ENCODE measurements at regions not wholly inside any gene's neighbourhood (a gene's known extent, or its start where the extent isn't known, plus 50 kb on each side); places are given as distances from the start of the nearest gene placed in this dataset.

GRCh38 chr21:28865488-28866186, 127.0 kb downstream of the LTN1 start:
- TF ChIP-seq, protein P1, sequence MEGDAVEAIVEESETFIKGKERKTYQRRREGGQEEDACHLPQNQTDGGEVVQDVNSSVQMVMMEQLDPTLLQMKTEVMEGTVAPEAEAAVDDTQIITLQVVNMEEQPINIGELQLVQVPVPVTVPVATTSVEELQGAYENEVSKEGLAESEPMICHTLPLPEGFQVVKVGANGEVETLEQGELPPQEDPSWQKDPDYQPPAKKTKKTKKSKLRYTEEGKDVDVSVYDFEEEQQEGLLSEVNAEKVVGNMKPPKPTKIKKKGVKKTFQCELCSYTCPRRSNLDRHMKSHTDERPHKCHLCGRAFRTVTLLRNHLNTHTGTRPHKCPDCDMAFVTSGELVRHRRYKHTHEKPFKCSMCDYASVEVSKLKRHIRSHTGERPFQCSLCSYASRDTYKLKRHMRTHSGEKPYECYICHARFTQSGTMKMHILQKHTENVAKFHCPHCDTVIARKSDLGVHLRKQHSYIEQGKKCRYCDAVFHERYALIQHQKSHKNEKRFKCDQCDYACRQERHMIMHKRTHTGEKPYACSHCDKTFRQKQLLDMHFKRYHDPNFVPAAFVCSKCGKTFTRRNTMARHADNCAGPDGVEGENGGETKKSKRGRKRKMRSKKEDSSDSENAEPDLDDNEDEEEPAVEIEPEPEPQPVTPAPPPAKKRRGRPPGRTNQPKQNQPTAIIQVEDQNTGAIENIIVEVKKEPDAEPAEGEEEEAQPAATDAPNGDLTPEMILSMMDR (IDR thresholded peaks at IDR 0.05) = no peak
- no peak for TF ChIP-seq EZH2 (IDR thresholded peaks at IDR 0.05; ENCODE audit: borderline replicate concordance, insufficient read depth, low read depth, low read length, poor library complexity, severe bottlenecking)
